T-helper 1 cell treated with Interleukin-12 subunit alpha and Interleukin-12 subunit beta and Interleukin-4 antibody, amounts not matched to agents 30 μg/mL and 1 μg/mL, for 36 hours (primary cell): ENCODE measurements at regions not wholly inside any gene's neighbourhood (a gene's known extent, or its start where the extent isn't known, plus 50 kb on each side); places are given as distances from the start of the nearest gene placed in this dataset.

Experiments used
- H3K27ac Mint-ChIP-seq: one replicate; pipeline ENCODE4 v1.8.0; 2021; ENCODE audit warnings: mild to moderate bottlenecking, mixed read lengths
- H3K27me3 Mint-ChIP-seq: one replicate; pipeline ENCODE4 v1.8.0; 2021; ENCODE audit warnings: low read depth, mixed read lengths
- H3K36me3 Mint-ChIP-seq: one replicate; pipeline ENCODE4 v1.8.0; 2021; ENCODE audit warnings: low read depth, mixed read lengths
- H3K4me1 Mint-ChIP-seq: one replicate; pipeline ENCODE4 v1.8.0; 2021; ENCODE audit warnings: low read depth, mixed read lengths
- H3K4me3 Mint-ChIP-seq: one replicate; pipeline ENCODE4 v1.8.0; 2021; ENCODE audit warnings: mild to moderate bottlenecking, moderate library complexity, mixed read lengths
- H3K9me3 Mint-ChIP-seq: one replicate; pipeline ENCODE4 v1.8.0; 2021; ENCODE audit warnings: mixed read lengths

DNA sequence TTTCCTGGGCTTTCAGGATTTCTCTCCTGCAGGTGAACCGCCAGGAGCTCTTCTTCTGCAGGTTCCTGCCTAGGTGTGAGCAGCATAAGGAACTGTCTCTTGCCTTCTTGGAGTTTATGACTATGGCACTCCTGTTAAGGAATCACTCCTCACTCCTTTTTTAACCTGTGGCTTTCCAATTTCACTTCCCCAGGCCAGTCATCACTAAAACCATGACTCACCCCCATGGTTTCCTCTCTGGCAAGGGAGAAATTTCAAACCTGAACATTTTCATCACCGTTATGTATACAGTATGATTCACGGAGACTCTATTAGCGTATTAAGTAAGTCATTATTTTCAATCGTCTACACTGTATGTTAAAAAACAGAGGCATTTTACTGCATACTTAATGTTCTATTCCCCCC is 78.2 kb upstream of the ARID1B start:
- H3K9me3 Mint-ChIP-seq = no peaks in the 10 kb centered on the region
- no peak overlapping the region for H3K4me3 Mint-ChIP-seq
- no peaks in the 10 kb centered on the region for H3K36me3 Mint-ChIP-seq
- H3K27me3 Mint-ChIP-seq = peaks cover 25% of the 10 kb centered on the region
- no peak overlapping the region for H3K27ac Mint-ChIP-seq
- H3K4me1 Mint-ChIP-seq = peaks cover 19% of the 10 kb centered on the region

- Mint-ChIP-seq H3K9me3 (no peaks in the 10 kb centered on the region), H3K4me1 (peaks cover 19% of the 10 kb centered on the region), H3K27ac (no peak overlapping the region), H3K36me3 (no peaks in the 10 kb centered on the region), H3K27me3 (peaks cover 25% of the 10 kb centered on the region), H3K4me3 (no peak overlapping the region)
Observed at GRCh38 chr6:156698239-156699016, 78.8 kb upstream of the ARID1B start.

DNA sequence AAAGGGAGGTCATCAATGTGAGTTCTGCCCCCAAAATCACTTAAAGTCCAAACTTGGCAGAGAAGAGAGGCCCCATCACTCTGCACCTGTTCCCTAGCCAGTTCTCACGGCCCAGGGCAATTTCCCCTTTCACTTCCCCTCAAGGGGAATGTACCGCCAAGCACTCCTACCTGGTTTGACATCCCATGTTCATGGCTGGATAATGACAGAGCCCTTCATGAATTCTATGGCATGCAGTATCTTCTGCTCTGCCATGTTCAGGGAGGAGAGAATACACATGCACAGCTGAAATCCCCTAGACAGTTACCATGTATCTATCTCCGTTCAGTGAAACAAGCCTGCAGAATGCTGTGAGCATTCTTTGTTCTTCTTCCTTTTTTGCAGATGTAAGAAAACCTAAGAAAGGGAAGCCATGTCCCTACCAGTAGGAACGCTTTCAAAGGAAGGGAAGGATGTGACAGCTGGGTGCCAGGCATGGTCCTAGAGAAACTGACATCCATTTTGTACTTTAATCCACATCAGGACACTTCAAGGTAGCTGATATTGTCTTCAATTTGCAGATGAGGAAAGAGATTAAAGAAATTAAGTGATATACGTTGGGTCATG is 79.8 kb upstream of the ARID1B start:
- Mint-ChIP-seq H3K27ac (no peak overlapping the region), H3K4me3 (no peak overlapping the region), H3K9me3 (no peaks in the 10 kb centered on the region), H3K4me1 (peaks cover 19% of the 10 kb centered on the region), H3K27me3 (peaks cover 24% of the 10 kb centered on the region), H3K36me3 (no peaks in the 10 kb centered on the region)

GRCh38 chr6:156695742-156696141 is 81.4 kb upstream of the ARID1B start:
- no peaks in the 10 kb centered on the region for H3K9me3 Mint-ChIP-seq
- H3K36me3 Mint-ChIP-seq = no peaks in the 10 kb centered on the region
- peaks cover 19% of the 10 kb centered on the region for H3K4me1 Mint-ChIP-seq
- no peak overlapping the region for H3K27ac Mint-ChIP-seq
- peaks cover 14% of the 10 kb centered on the region for H3K27me3 Mint-ChIP-seq
- no peak overlapping the region for H3K4me3 Mint-ChIP-seq

- Mint-ChIP-seq H3K27me3 (peaks cover 13% of the 10 kb centered on the region), H3K27ac (no peak overlapping the region), H3K4me1 (peaks cover 19% of the 10 kb centered on the region), H3K36me3 (no peaks in the 10 kb centered on the region), H3K9me3 (no peaks in the 10 kb centered on the region), H3K4me3 (no peak overlapping the region)
Observed at GRCh38 chr6:156694679-156695078, 82.5 kb upstream of the ARID1B start.

- Mint-ChIP-seq H3K9me3 (no peaks in the 10 kb centered on the region), H3K4me1 (peaks cover 12% of the 10 kb centered on the region), H3K27me3 (peaks cover 4% of the 10 kb centered on the region), H3K4me3 (no peak overlapping the region), H3K27ac (no peak overlapping the region), H3K36me3 (no peaks in the 10 kb centered on the region)
Observed at GRCh38 chr6:156691018-156691417, 86.2 kb upstream of the ARID1B start.

DNA sequence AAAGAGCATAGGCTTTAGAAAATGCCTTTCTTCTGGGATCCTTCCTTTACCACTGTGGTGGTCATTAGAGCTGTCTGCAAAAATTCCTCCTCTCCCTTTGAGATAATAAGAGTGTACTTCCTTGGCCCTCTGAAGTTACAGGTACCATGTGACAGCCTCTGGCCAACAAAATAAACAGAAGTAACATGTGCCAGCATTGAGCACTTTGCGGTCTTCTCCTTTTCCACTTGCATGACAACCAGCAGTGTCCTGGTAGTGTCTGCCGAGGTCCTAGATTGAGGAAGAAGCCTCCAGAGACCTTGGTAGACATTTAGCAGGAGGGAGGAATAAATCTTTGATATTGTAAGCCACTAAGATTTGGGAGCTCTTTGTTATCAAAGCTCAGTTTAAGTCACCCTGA is 87.5 kb upstream of the ARID1B start:
- Mint-ChIP-seq H3K36me3 (no peaks in the 10 kb centered on the region), H3K9me3 (no peaks in the 10 kb centered on the region), H3K27me3 (peaks cover 4% of the 10 kb centered on the region), H3K4me3 (no peak overlapping the region), H3K27ac (no peak overlapping the region), H3K4me1 (peaks cover 13% of the 10 kb centered on the region)

DNA sequence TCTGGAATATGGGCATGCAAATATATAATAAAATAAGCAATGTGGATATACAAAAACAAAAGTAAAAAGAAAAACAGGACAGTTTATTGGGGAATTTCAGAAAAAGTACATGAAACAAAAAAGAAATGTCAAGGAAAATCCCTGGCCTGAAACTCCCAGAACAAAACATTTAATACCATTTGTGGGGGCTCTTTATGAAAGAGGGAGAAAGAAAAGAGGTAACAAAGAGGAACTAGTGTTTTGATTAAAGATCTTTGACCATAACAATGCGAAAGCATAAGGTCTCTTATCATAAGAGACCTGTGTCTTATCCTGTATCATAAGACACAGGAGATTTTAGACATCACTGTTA is 88.6 kb upstream of the ARID1B start:
- Mint-ChIP-seq H3K4me3 (peak overlapping the region; percentile 73), H3K9me3 (no peaks in the 10 kb centered on the region), H3K36me3 (no peaks in the 10 kb centered on the region), H3K4me1 (peaks cover 13% of the 10 kb centered on the region), H3K27ac (no peak overlapping the region), H3K27me3 (peaks cover 8% of the 10 kb centered on the region)

GRCh38 chr6:156687789-156688619 is 89.2 kb upstream of the ARID1B start:
- Mint-ChIP-seq H3K27ac (peak overlapping the region; percentile 68), H3K36me3 (no peaks in the 10 kb centered on the region), H3K27me3 (peaks cover 8% of the 10 kb centered on the region), H3K4me3 (peak overlapping the region; percentile 73), H3K4me1 (peaks cover 13% of the 10 kb centered on the region), H3K9me3 (no peaks in the 10 kb centered on the region)

GRCh38 chr6:156686995-156687788 is 90.0 kb upstream of the ARID1B start:
- H3K4me3 Mint-ChIP-seq = peak overlapping the region; percentile 88
- H3K27ac Mint-ChIP-seq = peak overlapping the region; percentile 90
- H3K36me3 Mint-ChIP-seq = no peaks in the 10 kb centered on the region
- H3K4me1 Mint-ChIP-seq = peaks cover 13% of the 10 kb centered on the region
- H3K27me3 Mint-ChIP-seq = peaks cover 8% of the 10 kb centered on the region
- H3K9me3 Mint-ChIP-seq = no peaks in the 10 kb centered on the region

GRCh38 chr6:156686301-156686994 is 90.7 kb upstream of the ARID1B start:
- Mint-ChIP-seq H3K27ac (peak overlapping the region; percentile 90), H3K9me3 (no peaks in the 10 kb centered on the region), H3K4me3 (peak overlapping the region; percentile 88), H3K4me1 (peaks cover 13% of the 10 kb centered on the region), H3K27me3 (peaks cover 8% of the 10 kb centered on the region), H3K36me3 (no peaks in the 10 kb centered on the region)

DNA sequence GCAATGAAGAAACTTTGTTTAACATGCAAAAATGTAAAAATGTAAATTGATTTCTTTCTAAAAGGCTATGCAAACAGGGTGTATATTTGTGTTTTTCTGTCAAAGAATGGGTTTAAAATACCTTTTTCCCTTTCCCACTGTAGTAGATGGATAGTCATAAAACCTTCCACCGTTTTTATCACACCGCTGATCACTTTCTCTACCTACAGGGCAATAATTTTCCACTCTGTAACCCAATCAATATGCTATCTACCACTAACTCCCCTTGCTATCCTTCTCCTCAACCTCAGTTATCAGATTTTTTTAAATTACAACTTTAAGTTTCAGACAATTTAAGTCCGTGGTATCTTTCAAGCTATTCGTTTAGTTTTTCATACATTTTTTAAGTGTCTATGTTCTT is 91.4 kb upstream of the ARID1B start:
- Mint-ChIP-seq H3K4me1 (peaks cover 13% of the 10 kb centered on the region), H3K4me3 (peak overlapping the region; percentile 88), H3K36me3 (no peaks in the 10 kb centered on the region), H3K27me3 (peaks cover 8% of the 10 kb centered on the region), H3K9me3 (no peaks in the 10 kb centered on the region), H3K27ac (no peak overlapping the region)

DNA sequence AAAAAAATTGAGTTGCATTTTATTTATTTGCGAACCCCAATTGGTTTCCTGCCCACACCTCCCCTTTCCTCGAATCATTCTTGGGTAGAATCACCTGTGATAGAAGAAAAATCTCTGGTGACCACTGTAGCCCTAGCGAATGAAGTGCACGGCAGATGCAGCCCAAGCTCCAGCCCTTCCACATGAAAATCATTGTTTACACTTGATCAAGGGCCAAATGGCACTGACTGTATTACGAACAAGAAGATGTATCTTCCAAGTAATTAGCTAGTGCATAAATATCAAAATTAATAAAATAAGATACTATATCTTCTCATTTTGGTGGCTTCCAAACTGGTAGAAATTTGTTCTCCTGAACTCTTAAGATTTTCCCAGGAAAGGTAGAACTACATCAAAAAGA is 93.4 kb upstream of the ARID1B start:
- Mint-ChIP-seq H3K27me3 (peaks cover 7% of the 10 kb centered on the region), H3K27ac (no peak overlapping the region), H3K4me1 (peaks cover 13% of the 10 kb centered on the region), H3K4me3 (no peak overlapping the region), H3K36me3 (no peaks in the 10 kb centered on the region), H3K9me3 (no peaks in the 10 kb centered on the region)

GRCh38 chr6:156676721-156677120 is 100.5 kb upstream of the ARID1B start:
- peaks cover 14% of the 10 kb centered on the region for H3K27me3 Mint-ChIP-seq
- peaks cover 19% of the 10 kb centered on the region for H3K9me3 Mint-ChIP-seq
- H3K27ac Mint-ChIP-seq = no peak overlapping the region
- no peaks in the 10 kb centered on the region for H3K4me1 Mint-ChIP-seq
- no peak overlapping the region for H3K4me3 Mint-ChIP-seq
- H3K36me3 Mint-ChIP-seq = no peaks in the 10 kb centered on the region
